Neuron (in vitro differentiated cells): ENCODE measurements at regions not wholly inside any gene's neighbourhood (a gene's known extent, or its start where the extent isn't known, plus 50 kb on each side); places are given as distances from the start of the nearest gene placed in this dataset.

ENCODE experiments used
- H2AFZ ChIP-seq: one replicate; pipeline ENCODE4 v1.6.1; 2013; ENCODE audit warnings: low read depth, mild to moderate bottlenecking, inconsistent platforms, low read length, moderate library complexity
- H3K27me3 ChIP-seq: one replicate; pipeline ENCODE4 v1.6.1; 2013; ENCODE audit warnings: low read length; ENCODE audit not compliant: insufficient read depth
- H3K36me3 ChIP-seq: one replicate; pipeline ENCODE4 v1.6.1; 2013; ENCODE audit warnings: low read length; ENCODE audit not compliant: insufficient read depth
- H3K4me1 ChIP-seq: one replicate; pipeline ENCODE4 v1.6.1; 2013; ENCODE audit warnings: low read length; ENCODE audit not compliant: insufficient read depth
- H3K4me3 ChIP-seq: 2 replicates; pipeline ENCODE4 v1.5.1; 2013; ENCODE audit warnings: mild to moderate bottlenecking, low read length, moderate library complexity
- H3K9me3 ChIP-seq: one replicate; pipeline ENCODE4 v1.6.1; 2013; ENCODE audit warnings: low read length

- Histone ChIP-seq H3K4me1 (peaks cover 5% of the 10 kb centered on the region), H3K4me3 (no peak overlapping the region), H2AFZ (no peak overlapping the region), H3K27me3 (no peaks in the 10 kb centered on the region), H3K9me3 (no peaks in the 10 kb centered on the region), H3K36me3 (no peaks in the 10 kb centered on the region)
These were observed 404.1 kb downstream of the METTL15 start for GRCh38 chr11:28512143-28512756.

DNA sequence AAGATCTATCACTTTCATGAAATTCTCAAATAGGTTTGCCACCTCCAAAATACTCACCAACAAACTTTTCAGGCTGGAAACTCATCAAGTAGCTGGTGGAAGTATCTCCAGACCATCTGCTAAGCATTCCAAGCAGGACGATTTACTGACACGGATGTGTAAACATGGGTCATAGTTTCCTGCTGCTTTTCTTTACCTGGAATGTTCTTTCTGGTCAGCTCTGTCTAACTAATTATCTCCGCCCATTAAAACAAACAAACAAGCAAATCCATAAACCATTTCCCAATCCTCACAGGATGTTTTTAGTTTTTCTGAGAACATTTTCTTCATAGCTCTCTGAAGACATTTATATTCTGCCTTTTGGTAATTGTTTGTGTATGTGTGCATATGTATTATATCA is 397.0 kb downstream of the METTL15 start:
- Histone ChIP-seq H3K4me3 (no peak overlapping the region), H3K27me3 (no peaks in the 10 kb centered on the region), H3K4me1 (no peaks in the 10 kb centered on the region), H3K36me3 (no peaks in the 10 kb centered on the region), H2AFZ (no peak overlapping the region), H3K9me3 (no peaks in the 10 kb centered on the region)

DNA sequence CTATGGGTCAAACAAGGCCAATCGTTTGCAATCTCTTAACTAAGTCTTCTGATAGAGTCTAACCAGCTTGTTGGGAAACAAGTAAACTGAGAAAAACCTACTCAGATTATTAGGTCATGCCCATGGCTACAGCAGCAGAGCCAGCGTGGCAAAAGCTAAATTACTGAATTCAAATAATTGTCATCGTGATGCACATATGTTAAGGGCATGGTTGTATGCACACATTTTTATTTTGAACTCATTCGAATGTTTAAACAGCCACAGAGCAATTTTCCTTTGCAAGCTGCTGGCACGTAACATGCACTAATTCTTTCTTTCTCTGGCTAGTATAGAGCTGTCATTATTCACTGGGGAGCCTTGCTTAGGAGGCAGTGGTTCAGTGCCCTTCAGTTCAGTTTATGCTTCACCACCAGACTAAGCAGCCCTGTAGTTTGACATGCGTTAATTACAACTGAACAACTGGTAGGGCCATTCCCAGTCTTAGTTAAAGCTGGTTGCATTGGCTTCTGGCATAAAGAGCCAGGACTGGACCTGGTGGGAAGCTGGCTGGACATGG is 396.4 kb downstream of the METTL15 start:
- Histone ChIP-seq H2AFZ (no peak overlapping the region), H3K4me1 (no peaks in the 10 kb centered on the region)

DNA sequence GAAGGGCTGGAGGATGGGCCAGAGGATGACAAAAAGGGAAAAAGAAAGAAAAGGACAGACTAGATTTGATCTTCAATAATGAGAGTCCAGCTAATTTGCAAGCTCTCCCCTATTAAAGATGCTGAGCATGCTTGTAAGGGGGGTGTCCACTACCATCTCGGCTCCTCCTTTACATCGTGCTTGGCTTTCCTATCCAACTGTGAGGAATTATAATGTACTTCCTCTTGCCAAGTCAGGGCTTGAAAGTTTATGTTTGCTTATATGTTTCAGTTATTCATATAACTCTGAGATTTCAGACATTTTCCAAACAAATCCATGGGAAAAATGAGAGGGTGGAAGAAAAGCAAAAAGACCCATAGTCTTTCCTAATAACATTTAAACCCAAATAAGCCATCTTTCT is 387.1 kb downstream of the METTL15 start:
- Histone ChIP-seq H3K4me3 (no peak overlapping the region), H3K4me1 (no peaks in the 10 kb centered on the region), H3K9me3 (no peaks in the 10 kb centered on the region), H2AFZ (no peak overlapping the region), H3K27me3 (no peaks in the 10 kb centered on the region), H3K36me3 (no peaks in the 10 kb centered on the region)

More for the DNA sequence above, 396.4 kb downstream of the METTL15 start:
- Histone ChIP-seq H3K27me3 (no peaks in the 10 kb centered on the region), H3K9me3 (no peaks in the 10 kb centered on the region), H3K4me3 (no peak overlapping the region), H3K36me3 (no peaks in the 10 kb centered on the region)

- no peaks in the 10 kb centered on the region for H3K36me3 ChIP-seq
- no peak overlapping the region for H2AFZ ChIP-seq
- no peaks in the 10 kb centered on the region for H3K9me3 ChIP-seq
- H3K4me3 ChIP-seq, result no peak overlapping the region
- no peaks in the 10 kb centered on the region for H3K4me1 ChIP-seq
- no peaks in the 10 kb centered on the region for H3K27me3 ChIP-seq
These were observed 383.2 kb downstream of the METTL15 start for GRCh38 chr11:28491431-28491830.

DNA sequence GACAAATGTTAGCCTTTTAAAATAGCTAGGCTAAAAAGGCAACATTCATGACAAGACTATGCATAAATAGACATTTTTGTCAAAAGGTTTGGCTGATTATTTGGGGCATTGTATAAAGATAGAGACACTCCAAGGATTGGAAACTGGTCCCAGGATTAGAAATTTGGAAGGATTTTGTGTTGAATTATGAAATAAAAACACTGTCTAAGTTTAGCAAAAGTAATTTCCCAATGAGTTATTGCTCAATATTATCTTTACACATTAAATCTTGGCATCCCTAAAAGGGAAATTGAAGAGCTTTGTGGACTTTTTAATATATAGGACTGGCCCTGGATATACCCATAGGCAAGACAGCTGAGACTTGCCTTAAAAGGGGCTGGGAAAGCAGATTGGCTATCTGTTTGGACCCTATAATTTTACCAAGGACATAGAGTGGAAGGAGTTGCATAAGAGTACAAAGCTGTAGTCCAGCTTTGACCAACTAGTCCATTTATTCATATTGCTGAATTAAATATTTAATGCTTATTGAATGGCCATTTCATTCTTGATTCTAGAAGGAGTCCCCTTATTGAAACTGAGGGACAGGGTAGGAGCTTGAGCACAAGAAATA is 382.7 kb downstream of the METTL15 start:
- H3K4me3 ChIP-seq, result no peak overlapping the region
- H3K27me3 ChIP-seq, result no peaks in the 10 kb centered on the region
- no peak overlapping the region for H2AFZ ChIP-seq
- no peaks in the 10 kb centered on the region for H3K9me3 ChIP-seq
- H3K36me3 ChIP-seq, result no peaks in the 10 kb centered on the region
- H3K4me1 ChIP-seq, result no peaks in the 10 kb centered on the region

- Histone ChIP-seq H3K27me3 (no peaks in the 10 kb centered on the region), H2AFZ (no peak overlapping the region), H3K4me1 (no peaks in the 10 kb centered on the region), H3K4me3 (no peak overlapping the region), H3K9me3 (no peaks in the 10 kb centered on the region), H3K36me3 (no peaks in the 10 kb centered on the region)
These were observed 380.1 kb downstream of the METTL15 start for GRCh38 chr11:28488336-28488735.

GRCh38 chr11:28483072-28483867 is 375.1 kb downstream of the METTL15 start:
- H3K27me3 ChIP-seq, result no peaks in the 10 kb centered on the region
- no peak overlapping the region for H3K4me3 ChIP-seq
- no peak overlapping the region for H2AFZ ChIP-seq
- H3K36me3 ChIP-seq, result no peaks in the 10 kb centered on the region
- no peaks in the 10 kb centered on the region for H3K9me3 ChIP-seq
- peaks cover 13% of the 10 kb centered on the region for H3K4me1 ChIP-seq

DNA sequence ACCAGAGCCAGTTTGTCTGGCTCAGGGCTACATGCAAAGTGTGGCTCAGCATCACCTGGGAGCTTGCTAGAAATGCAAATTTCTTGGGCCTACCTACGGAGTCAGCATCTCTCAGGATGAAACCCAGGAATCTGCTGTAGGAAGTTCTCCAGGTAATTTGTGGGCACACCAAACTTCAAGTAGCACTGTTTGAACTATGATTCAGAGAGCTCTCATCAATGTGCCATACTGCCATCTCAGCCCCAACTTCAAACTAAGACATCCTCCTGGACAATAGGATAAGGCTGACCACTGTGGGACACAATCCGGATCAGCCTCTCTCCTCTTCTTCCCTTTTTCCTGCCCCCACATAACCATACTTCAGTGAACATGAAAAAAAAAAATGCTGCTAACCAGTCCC is 374.5 kb downstream of the METTL15 start:
- Histone ChIP-seq H3K4me3 (no peak overlapping the region), H3K27me3 (no peaks in the 10 kb centered on the region), H3K36me3 (no peaks in the 10 kb centered on the region), H3K9me3 (no peaks in the 10 kb centered on the region), H3K4me1 (peaks cover 14% of the 10 kb centered on the region), H2AFZ (no peak overlapping the region)

DNA sequence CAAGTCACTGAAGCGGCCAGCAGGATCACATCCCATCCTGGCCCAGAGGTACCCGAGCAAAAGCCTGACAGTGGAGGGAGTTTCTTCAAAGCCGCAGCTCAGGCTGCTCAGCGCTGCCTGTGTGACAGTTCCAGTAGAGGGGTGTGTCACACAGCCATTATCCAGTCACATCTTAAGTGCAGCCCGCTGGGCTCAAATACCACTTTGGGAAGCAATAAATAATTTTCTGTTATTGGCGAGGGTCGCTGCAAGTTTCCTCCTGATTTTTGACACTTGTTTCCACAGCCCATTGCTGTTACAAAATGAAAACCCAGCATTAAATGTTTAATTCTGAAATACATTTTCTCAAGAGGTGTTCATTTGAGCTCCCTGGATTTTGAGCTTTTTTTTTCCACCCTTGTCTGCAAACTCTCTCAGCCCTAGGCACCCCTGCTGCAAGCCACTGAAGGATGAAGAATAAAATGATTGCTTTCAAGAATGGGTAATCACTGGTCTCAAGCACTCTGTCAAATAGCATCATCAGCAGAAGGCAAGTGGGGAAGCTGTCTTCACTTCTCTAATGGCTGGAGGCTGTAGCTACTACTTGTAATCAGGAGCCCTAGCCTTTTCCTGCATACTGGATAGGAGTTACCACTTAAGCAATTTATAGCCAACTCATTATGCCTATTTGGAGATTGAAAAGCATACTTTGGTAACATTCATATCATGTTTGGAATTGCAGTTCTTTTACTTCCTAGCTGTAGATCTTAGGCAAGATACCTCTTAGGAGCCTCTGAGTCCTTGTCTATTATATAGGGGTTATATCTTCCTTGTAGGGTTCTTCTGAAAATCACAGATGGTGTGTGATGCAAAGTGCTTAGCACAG is 373.7 kb downstream of the METTL15 start:
- Histone ChIP-seq H3K9me3 (no peaks in the 10 kb centered on the region), H3K4me1 (peaks cover 16% of the 10 kb centered on the region), H3K27me3 (no peaks in the 10 kb centered on the region), H2AFZ (no peak overlapping the region), H3K4me3 (no peak overlapping the region), H3K36me3 (no peaks in the 10 kb centered on the region)

GRCh38 chr11:28480406-28480805 is 372.2 kb downstream of the METTL15 start:
- no peak overlapping the region for H2AFZ ChIP-seq
- H3K9me3 ChIP-seq, result no peaks in the 10 kb centered on the region
- no peaks in the 10 kb centered on the region for H3K36me3 ChIP-seq
- H3K4me3 ChIP-seq, result no peak overlapping the region
- peaks cover 30% of the 10 kb centered on the region for H3K4me1 ChIP-seq
- H3K27me3 ChIP-seq, result no peaks in the 10 kb centered on the region

- H3K4me3 ChIP-seq, result no peak overlapping the region
- H3K9me3 ChIP-seq, result no peaks in the 10 kb centered on the region
- H3K27me3 ChIP-seq, result no peaks in the 10 kb centered on the region
- no peaks in the 10 kb centered on the region for H3K36me3 ChIP-seq
- H2AFZ ChIP-seq, result no peak overlapping the region
- peaks cover 37% of the 10 kb centered on the region for H3K4me1 ChIP-seq
These were observed 368.7 kb downstream of the METTL15 start for GRCh38 chr11:28476864-28477263.
